Activated naive CD4-positive, alpha-beta T cell treated with anti-CD3 and anti-CD28 coated beads for 36 hours (primary cell): ENCODE measurements at regions not wholly inside any gene's neighbourhood (a gene's known extent, or its start where the extent isn't known, plus 50 kb on each side); places are given as distances from the start of the nearest gene placed in this dataset.

Source experiments
- CTCF ChIA-PET: fragments of 350-600 bp; sonication (Branson Sonifier 250); formaldehyde crosslinking; loops from one replicate; lab custom pipeline; 2021; ENCODE audit warnings: antibody characterized with exemption; lab: Charles Lee
- DNase-seq: peaks from one replicate; pipeline ENCODE4 v3.0.0-alpha.2; 2020
- H3K27ac Mint-ChIP-seq: one replicate; pipeline ENCODE4 v1.8.0; 2021; ENCODE audit warnings: mild to moderate bottlenecking, mixed read lengths
- H3K27me3 Mint-ChIP-seq: one replicate; pipeline ENCODE4 v1.8.0; 2021; ENCODE audit warnings: low read depth, mixed read lengths
- H3K36me3 Mint-ChIP-seq: one replicate; pipeline ENCODE4 v1.8.0; 2021; ENCODE audit warnings: low read depth, mixed read lengths
- H3K4me1 Mint-ChIP-seq: one replicate; pipeline ENCODE4 v1.8.0; 2021; ENCODE audit warnings: low read depth, mixed read lengths
- H3K4me3 Mint-ChIP-seq: one replicate; pipeline ENCODE4 v1.8.0; 2021; ENCODE audit warnings: mild to moderate bottlenecking, moderate library complexity, mixed read lengths
- H3K9me3 Mint-ChIP-seq: one replicate; pipeline ENCODE4 v1.8.0; 2021; ENCODE audit warnings: mixed read lengths
- intact Hi-C: fragments of 100-400 bp; cut with micrococcal nuclease; formaldehyde crosslinking; loops from one replicate; pipeline ENCODE4 v1.15.1; 2023

DNA sequence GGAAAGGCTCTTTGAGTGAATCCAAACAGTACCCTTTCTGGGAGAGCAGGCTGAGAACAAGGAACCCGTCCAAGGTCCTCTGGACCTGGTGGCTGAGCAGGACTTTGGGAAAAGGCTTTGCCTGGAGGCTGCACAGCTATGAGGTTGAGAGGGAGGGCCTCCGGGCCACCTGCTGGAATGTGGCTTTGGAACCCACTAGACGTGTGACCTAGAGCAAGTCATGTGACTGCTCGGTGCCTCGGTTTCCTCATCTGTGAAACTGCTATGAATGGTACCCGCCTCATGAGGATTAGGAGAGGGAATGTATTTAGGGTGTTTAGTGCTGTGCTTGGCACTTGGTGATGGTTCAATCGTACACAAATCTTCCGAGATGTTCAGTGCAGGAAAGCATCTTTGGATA is 50.4 kb downstream of the HAPSTR1 start:
- H3K4me3 Mint-ChIP-seq, result no peak overlapping the region
- CTCF ChIA-PET, result no interaction called here
- intact Hi-C loops, result no loop called here
- peaks cover 3% of the 10 kb centered on the region for H3K36me3 Mint-ChIP-seq
- H3K27me3 Mint-ChIP-seq, result peaks cover 8% of the 10 kb centered on the region
- no peaks in the 10 kb centered on the region for H3K9me3 Mint-ChIP-seq
- no peak overlapping the region for H3K27ac Mint-ChIP-seq
- no peak for DNase-seq
- H3K4me1 Mint-ChIP-seq, result peaks cover 7% of the 10 kb centered on the region

GRCh38 chr16:9144106-9144505 is 52.7 kb downstream of the HAPSTR1 start:
- no peak for DNase-seq
- Mint-ChIP-seq H3K4me3 (no peak overlapping the region), H3K9me3 (no peaks in the 10 kb centered on the region), H3K27ac (no peak overlapping the region), H3K4me1 (peaks cover 6% of the 10 kb centered on the region), H3K36me3 (peaks cover 3% of the 10 kb centered on the region), H3K27me3 (peaks cover 6% of the 10 kb centered on the region)
- intact Hi-C loops, result no loop called here
- CTCF ChIA-PET, result interaction anchor here (1.2 kb wide), 1 partner anchor 9 kb away, joined by 3 read pairs; no protein-coding TSS in a partner anchor

GRCh38 chr16:9148374-9149015 is 57.1 kb downstream of the HAPSTR1 start:
- H3K27ac Mint-ChIP-seq, result no peak overlapping the region
- H3K27me3 Mint-ChIP-seq, result no peaks in the 10 kb centered on the region
- H3K4me3 Mint-ChIP-seq, result no peak overlapping the region
- no peaks in the 10 kb centered on the region for H3K36me3 Mint-ChIP-seq
- no peaks in the 10 kb centered on the region for H3K4me1 Mint-ChIP-seq
- CTCF ChIA-PET, result interaction anchor here (0.6 to 1.0 kb wide), 5 partner anchors 10 to 1762 kb away, joined by 3 to 5 read pairs (median 3); no protein-coding TSS in a partner anchor
- intact Hi-C loops, result no loop called here
- H3K9me3 Mint-ChIP-seq, result no peaks in the 10 kb centered on the region
- DNase-seq, result no peak

DNA sequence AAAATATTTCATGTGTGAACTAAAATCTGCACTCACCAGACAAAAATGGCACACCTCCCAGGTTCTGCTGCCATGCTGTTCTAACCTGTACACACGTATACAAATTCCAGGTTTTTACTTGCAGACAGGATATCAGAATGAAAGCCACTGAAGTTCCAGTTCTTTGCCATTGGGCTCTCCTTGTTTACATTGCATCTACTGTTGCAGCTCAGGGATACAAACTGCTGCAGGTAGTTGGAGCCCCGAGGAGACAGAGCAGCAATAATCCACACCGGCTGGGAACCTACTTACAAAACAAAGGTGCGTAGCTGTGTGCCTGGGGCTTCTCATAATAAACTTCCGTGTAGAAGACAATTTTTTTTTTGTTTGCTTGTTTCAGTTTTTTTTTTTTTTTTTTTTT is 59.6 kb downstream of the HAPSTR1 start:
- intact Hi-C loops, result no loop called here
- H3K4me1 Mint-ChIP-seq, result no peaks in the 10 kb centered on the region
- H3K9me3 Mint-ChIP-seq, result no peaks in the 10 kb centered on the region
- peaks cover 5% of the 10 kb centered on the region for H3K27me3 Mint-ChIP-seq
- H3K36me3 Mint-ChIP-seq, result no peaks in the 10 kb centered on the region
- no peak overlapping the region for H3K27ac Mint-ChIP-seq
- DNase-seq, result no peak
- CTCF ChIA-PET, result interaction anchor here (0.6 to 1.3 kb wide), 4 partner anchors 10 to 33 kb away, joined by 3 to 14 read pairs (median 4); no protein-coding TSS in a partner anchor
- H3K4me3 Mint-ChIP-seq, result no peak overlapping the region

- Mint-ChIP-seq H3K4me1 (no peaks in the 10 kb centered on the region), H3K4me3 (no peak overlapping the region), H3K9me3 (no peaks in the 10 kb centered on the region), H3K27ac (no peak overlapping the region), H3K36me3 (no peaks in the 10 kb centered on the region), H3K27me3 (peaks cover 6% of the 10 kb centered on the region)
- CTCF ChIA-PET, result interaction anchor here (0.7 to 1.3 kb wide), 3 partner anchors 11 to 16 kb away, joined by 3 to 14 read pairs (median 3); no protein-coding TSS in a partner anchor
- intact Hi-C loops, result no loop called here
- DNase-seq, result no peak
These were observed 60.2 kb downstream of the HAPSTR1 start for GRCh38 chr16:9151597-9151996.

GRCh38 chr16:9152649-9153501 is 61.4 kb downstream of the HAPSTR1 start:
- intact Hi-C loops, result no loop called here
- CTCF ChIA-PET, result no interaction called here
- no peaks in the 10 kb centered on the region for H3K36me3 Mint-ChIP-seq

DNA sequence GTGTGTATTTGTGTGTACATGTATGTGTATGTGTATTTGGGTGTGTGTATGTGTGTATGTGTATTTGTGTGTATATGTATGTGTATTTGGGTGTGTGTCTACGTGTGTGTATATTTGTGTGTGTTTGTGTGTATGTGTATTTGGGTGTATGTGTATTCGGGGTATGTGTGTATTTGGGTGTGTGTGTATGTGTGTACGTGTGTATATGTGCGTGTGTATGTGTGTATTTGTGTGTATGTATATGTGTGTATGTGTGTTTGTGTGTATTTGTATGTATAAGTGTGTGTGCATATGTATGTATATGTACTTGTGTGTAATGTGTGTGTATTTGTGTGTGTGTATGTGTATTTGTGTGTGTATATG is 62.0 kb downstream of the HAPSTR1 start:
- CTCF ChIA-PET, result no interaction called here
- Mint-ChIP-seq H3K4me1 (no peaks in the 10 kb centered on the region), H3K4me3 (no peak overlapping the region), H3K27ac (no peak overlapping the region), H3K9me3 (no peaks in the 10 kb centered on the region), H3K36me3 (no peaks in the 10 kb centered on the region), H3K27me3 (peaks cover 10% of the 10 kb centered on the region)
- DNase-seq, result no peak
- intact Hi-C loops, result no loop called here

More at GRCh38 chr16:9152649-9153501, 61.4 kb downstream of the HAPSTR1 start:
- Mint-ChIP-seq H3K4me1 (no peaks in the 10 kb centered on the region), H3K27me3 (peaks cover 9% of the 10 kb centered on the region), H3K4me3 (no peak overlapping the region), H3K9me3 (no peaks in the 10 kb centered on the region), H3K27ac (no peak overlapping the region)
- no peak for DNase-seq

- no peak for DNase-seq
- Mint-ChIP-seq H3K9me3 (no peaks in the 10 kb centered on the region), H3K27me3 (peaks cover 16% of the 10 kb centered on the region), H3K4me1 (no peaks in the 10 kb centered on the region), H3K36me3 (no peaks in the 10 kb centered on the region), H3K4me3 (no peak overlapping the region), H3K27ac (no peak overlapping the region)
- intact Hi-C loops, result no loop called here
- CTCF ChIA-PET, result no interaction called here
These were observed 63.3 kb downstream of the HAPSTR1 start for GRCh38 chr16:9154567-9155410.

GRCh38 chr16:9155871-9156270 is 64.4 kb downstream of the HAPSTR1 start:
- Mint-ChIP-seq H3K4me1 (no peaks in the 10 kb centered on the region), H3K9me3 (no peaks in the 10 kb centered on the region), H3K36me3 (no peaks in the 10 kb centered on the region), H3K27me3 (peaks cover 25% of the 10 kb centered on the region), H3K4me3 (no peak overlapping the region), H3K27ac (no peak overlapping the region)
- DNase-seq, result no peak
- CTCF ChIA-PET, result no interaction called here
- intact Hi-C loops, result no loop called here

GRCh38 chr16:9159839-9160550 is 68.6 kb downstream of the HAPSTR1 start:
- Mint-ChIP-seq H3K36me3 (no peaks in the 10 kb centered on the region), H3K4me1 (no peaks in the 10 kb centered on the region), H3K4me3 (no peak overlapping the region), H3K9me3 (no peaks in the 10 kb centered on the region), H3K27me3 (peaks cover 21% of the 10 kb centered on the region), H3K27ac (no peak overlapping the region)
- peak; percentile 64 for DNase-seq
- intact Hi-C loops, result no loop called here
- CTCF ChIA-PET, result interaction anchor here (0.9 kb wide), 1 partner anchor 157 kb away, joined by 4 read pairs; no protein-coding TSS in a partner anchor

DNA sequence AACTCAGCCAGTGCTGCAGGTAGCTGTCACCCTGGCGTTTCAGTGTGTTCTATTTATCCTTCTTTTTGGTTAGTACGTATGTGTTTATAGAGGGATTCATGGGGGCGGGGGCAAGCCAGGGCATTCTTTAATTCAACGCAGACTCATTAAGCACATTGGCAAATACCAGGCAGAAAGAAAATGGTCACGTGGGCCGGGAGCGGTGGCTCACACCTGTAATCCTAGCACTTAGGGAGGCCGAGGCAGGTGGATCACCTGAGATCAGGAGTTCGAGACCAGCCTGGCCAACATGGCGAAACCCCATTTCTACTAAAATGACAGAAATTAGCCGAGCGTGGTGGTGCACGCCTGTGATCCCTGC is 69.1 kb downstream of the HAPSTR1 start:
- no peak overlapping the region for H3K27ac Mint-ChIP-seq
- no peaks in the 10 kb centered on the region for H3K4me1 Mint-ChIP-seq
- no peaks in the 10 kb centered on the region for H3K36me3 Mint-ChIP-seq
- H3K9me3 Mint-ChIP-seq, result no peaks in the 10 kb centered on the region
- H3K27me3 Mint-ChIP-seq, result peaks cover 21% of the 10 kb centered on the region
- intact Hi-C loops, result no loop called here
- no peak overlapping the region for H3K4me3 Mint-ChIP-seq
- CTCF ChIA-PET, result interaction anchor here (0.9 kb wide), 1 partner anchor 158 kb away, joined by 4 read pairs; no protein-coding TSS in a partner anchor
- DNase-seq, result no peak
